ENCODE measurements at regions not wholly inside any gene's neighbourhood (a gene's known extent, or its start where the extent isn't known, plus 50 kb on each side); places are given as distances from the start of the nearest gene placed in this dataset.

DNA sequence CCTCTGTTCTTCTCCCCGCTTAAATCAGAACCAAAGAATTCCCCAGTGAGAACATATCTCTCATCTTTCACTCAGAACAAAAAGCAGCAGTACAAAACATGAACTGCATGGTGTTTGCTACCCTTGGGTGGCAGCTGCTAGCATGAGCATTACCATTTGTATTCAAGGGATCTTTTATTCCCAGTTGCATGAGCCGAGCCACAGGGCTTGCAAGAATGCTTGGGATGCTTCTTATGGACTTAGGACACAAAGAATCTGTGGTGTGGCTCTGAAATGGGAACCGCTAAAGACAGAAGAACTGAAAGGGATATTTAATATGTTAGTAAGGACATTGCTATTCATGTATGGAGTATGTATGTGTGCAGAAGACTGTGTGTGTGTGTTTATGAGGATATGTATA, 190.6 kb downstream of the TMX1 start:
- no peak for TF ChIP-seq CTCF (IDR thresholded peaks at IDR 0.05; ENCODE audit: insufficient read depth, low read length, poor library complexity, severe bottlenecking)
- no peak for TF ChIP-seq EZH2phosphoT487 (conservative IDR thresholded peaks at IDR 0.05; ENCODE audit: low read length)
